ENCODE measurements at regions not wholly inside any gene's neighbourhood (a gene's known extent, or its start where the extent isn't known, plus 50 kb on each side); places are given as distances from the start of the nearest gene placed in this dataset.

DNA sequence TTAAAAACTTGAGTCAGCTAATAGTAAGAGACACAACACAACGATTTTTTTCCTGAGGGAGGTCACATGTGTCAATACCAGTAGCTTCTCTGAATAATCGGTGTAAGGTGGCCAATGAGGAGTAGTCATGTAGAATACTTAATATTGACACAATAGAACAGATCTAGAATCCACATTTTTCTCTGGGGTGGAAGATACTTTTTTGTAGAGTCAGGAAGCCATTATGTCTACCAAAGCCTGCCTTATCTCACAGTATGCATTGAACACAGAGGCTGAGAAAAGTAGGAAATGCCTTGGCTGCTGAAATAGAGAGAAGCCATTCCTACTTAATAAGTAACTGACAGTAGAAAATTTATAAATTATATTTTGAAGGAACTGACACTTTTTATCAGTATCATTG, 725.0 kb downstream of the METTL15 start:
- TF ChIP-seq POLR2A (IDR thresholded peaks at IDR 0.05; ENCODE audit: low read depth, low read length) (no peak), PAX5 (IDR thresholded peaks at IDR 0.05; ENCODE audit: insufficient read depth, low read length, severe bottlenecking) (no peak), POLR2AphosphoS5 (IDR thresholded peaks at IDR 0.05; ENCODE audit: low read depth, low read length) (no peak), TAF1 (IDR thresholded peaks at IDR 0.05; ENCODE audit: low read depth, low read length) (no peak), SPI1 (IDR thresholded peaks at IDR 0.05; ENCODE audit: low read depth, low read length) (no peak)
